Ishikawa (cell line): ENCODE measurements at regions not wholly inside any gene's neighbourhood (a gene's known extent, or its start where the extent isn't known, plus 50 kb on each side); places are given as distances from the start of the nearest gene placed in this dataset.

ENCODE experiments used
- CEBPB ChIP-seq: IDR thresholded peaks from 2 replicates; pipeline ENCODE4 v1.6.1; 2012
- CREB1 ChIP-seq: IDR thresholded peaks from 2 replicates; pipeline ENCODE4 v1.6.1; 2012; ENCODE audit warnings: low read depth
- EGR1 ChIP-seq: IDR thresholded peaks from 2 replicates; pipeline ENCODE4 v1.6.1; 2012
- EP300 ChIP-seq: IDR thresholded peaks from 2 replicates; pipeline ENCODE4 v1.6.1; 2012; ENCODE audit warnings: borderline replicate concordance
- FOXM1 ChIP-seq: IDR thresholded peaks from 2 replicates; pipeline ENCODE4 v1.6.1; 2012; ENCODE audit warnings: low read depth, borderline replicate concordance
- MAX ChIP-seq: IDR thresholded peaks from 2 replicates; pipeline ENCODE4 v1.6.1; 2012
- NFIC ChIP-seq: IDR thresholded peaks from 2 replicates; pipeline ENCODE4 v1.6.1; 2012
- RAD21 ChIP-seq: IDR thresholded peaks from 2 replicates; pipeline ENCODE4 v1.6.1; 2012; ENCODE audit warnings: low read depth
- REST ChIP-seq: IDR thresholded peaks from 2 replicates; pipeline ENCODE4 v1.6.1; 2012; ENCODE audit warnings: low read depth, mild to moderate bottlenecking
- TAF1 ChIP-seq: IDR thresholded peaks from 2 replicates; pipeline ENCODE4 v1.6.1; 2012; ENCODE audit warnings: low read depth, mild to moderate bottlenecking
- TCF12 ChIP-seq: IDR thresholded peaks from 2 replicates; pipeline ENCODE4 v1.6.1; 2012; ENCODE audit warnings: low read depth
- TEAD4 ChIP-seq: IDR thresholded peaks from 2 replicates; pipeline ENCODE4 v1.6.1; 2012
- USF1 ChIP-seq: IDR thresholded peaks from 2 replicates; pipeline ENCODE4 v1.6.1; 2012
- YY1 ChIP-seq: IDR thresholded peaks from 2 replicates; pipeline ENCODE4 v1.6.1; 2012; ENCODE audit warnings: low read depth
- ZBTB7A ChIP-seq: IDR thresholded peaks from 2 replicates; pipeline ENCODE4 v1.6.1; 2012; ENCODE audit warnings: low read depth

- no peak for TF ChIP-seq TEAD4
- peak; percentile 12; the same call in 1 of the 2 replicates for TF ChIP-seq RAD21
These were observed 136.9 kb upstream of the VCX start for GRCh38 chrX:7706032-7706431.

- no peak for TF ChIP-seq EGR1
- TF ChIP-seq ZBTB7A: no peak
- no peak for TF ChIP-seq USF1
- no peak for TF ChIP-seq RAD21
- no peak for TF ChIP-seq YY1
- no peak for TF ChIP-seq REST
- no peak for TF ChIP-seq FOXM1
- no peak for TF ChIP-seq EP300
- no peak for TF ChIP-seq TEAD4
- no peak for TF ChIP-seq NFIC
- TF ChIP-seq MAX: no peak
- TF ChIP-seq TCF12: no peak
- no peak for TF ChIP-seq CEBPB
- TF ChIP-seq TAF1: no peak
- no peak for TF ChIP-seq CREB1
These were observed 138.8 kb upstream of the VCX start for GRCh38 chrX:7704205-7704604.

- TF ChIP-seq NFIC (no peak), TAF1 (no peak)
These were observed 144.7 kb upstream of the VCX start for GRCh38 chrX:7698248-7698647.

GRCh38 chrX:7690842-7691241 lies 152.1 kb upstream of the VCX start:
- no peak for TF ChIP-seq REST
- TF ChIP-seq YY1: no peak

GRCh38 chrX:7689791-7690412 lies 153.1 kb upstream of the VCX start:
- TF ChIP-seq FOXM1: no peak
- no peak for TF ChIP-seq TEAD4
- no peak for TF ChIP-seq TAF1
- no peak for TF ChIP-seq RAD21
- no peak for TF ChIP-seq REST
- no peak for TF ChIP-seq NFIC
- no peak for TF ChIP-seq ZBTB7A
- TF ChIP-seq EGR1: no peak
- no peak for TF ChIP-seq TCF12
- TF ChIP-seq CEBPB: no peak

GRCh38 chrX:7680181-7680580 lies 162.8 kb upstream of the VCX start:
- TF ChIP-seq TAF1: no peak
- TF ChIP-seq MAX: no peak
- no peak for TF ChIP-seq TCF12
- TF ChIP-seq TEAD4: no peak
- no peak for TF ChIP-seq USF1
- TF ChIP-seq REST: no peak
- no peak for TF ChIP-seq YY1
- TF ChIP-seq CREB1: no peak
- no peak for TF ChIP-seq CEBPB
- TF ChIP-seq FOXM1: no peak
- no peak for TF ChIP-seq ZBTB7A
- no peak for TF ChIP-seq EP300
- no peak for TF ChIP-seq RAD21
